ENCODE measurements at regions not wholly inside any gene's neighbourhood (a gene's known extent, or its start where the extent isn't known, plus 50 kb on each side); places are given as distances from the start of the nearest gene placed in this dataset.

GRCh38 chr3:152030320-152030719 is 156.9 kb downstream of the SUCNR1 start:
- Histone ChIP-seq H3K9ac (ENCODE audit: low read depth in 1 of 2, low read length in 2 of 2) (no peak overlapping the region), H3K27me3 (ENCODE audit: control insufficient read depth in 1 of 2, insufficient read depth in 2 of 2, low read length in 2 of 2) (no peaks in the 10 kb centered on the region), H3K9me3 (ENCODE audit: control insufficient read depth in 1 of 2, low read length in 2 of 2) (no peaks in the 10 kb centered on the region), H3K4me3 (ENCODE audit: low read depth in 1 of 2, low read length in 2 of 2) (no peak overlapping the region), H3K36me3 (ENCODE audit: control insufficient read depth in 1 of 2, insufficient read depth in 2 of 2, low read length in 2 of 2) (no peaks in the 10 kb centered on the region), H3K4me1 (ENCODE audit: control insufficient read depth in 1 of 2, insufficient read depth in 2 of 2, low read length in 2 of 2) (no peaks in the 10 kb centered on the region), H3K27ac (ENCODE audit: low read depth, low read length) (no peak overlapping the region)

GRCh38 chr3:152031321-152031720 is 157.9 kb downstream of the SUCNR1 start:
- Histone ChIP-seq H3K27ac (ENCODE audit: low read depth, low read length) (no peak overlapping the region), H3K9ac (ENCODE audit: low read depth in 1 of 2, low read length in 2 of 2) (no peak overlapping the region), H3K4me3 (ENCODE audit: low read depth in 1 of 2, low read length in 2 of 2) (no peak overlapping the region), H3K9me3 (ENCODE audit: control insufficient read depth in 1 of 2, low read length in 2 of 2) (peaks cover 1 to 5% of the 10 kb centered on the region in 2 donors), H3K36me3 (ENCODE audit: control insufficient read depth in 1 of 2, insufficient read depth in 2 of 2, low read length in 2 of 2) (no peaks in the 10 kb centered on the region), H3K27me3 (ENCODE audit: control insufficient read depth in 1 of 2, insufficient read depth in 2 of 2, low read length in 2 of 2) (no peaks in the 10 kb centered on the region), H3K4me1 (ENCODE audit: control insufficient read depth in 1 of 2, insufficient read depth in 2 of 2, low read length in 2 of 2) (no peaks in the 10 kb centered on the region)

- no peaks in the 10 kb centered on the region for H3K36me3 ChIP-seq (ENCODE audit: control insufficient read depth in 1 of 2, insufficient read depth in 2 of 2, low read length in 2 of 2)
- H3K27ac ChIP-seq (ENCODE audit: low read depth, low read length), result no peak overlapping the region
- no peaks in the 10 kb centered on the region for H3K27me3 ChIP-seq (ENCODE audit: control insufficient read depth in 1 of 2, insufficient read depth in 2 of 2, low read length in 2 of 2)
- peaks cover 3 to 5% of the 10 kb centered on the region in 2 donors for H3K9me3 ChIP-seq (ENCODE audit: control insufficient read depth in 1 of 2, low read length in 2 of 2)
- no peak overlapping the region for H3K9ac ChIP-seq (ENCODE audit: low read depth in 1 of 2, low read length in 2 of 2)
- H3K4me3 ChIP-seq (ENCODE audit: low read depth in 1 of 2, low read length in 2 of 2), result no peak overlapping the region
- H3K4me1 ChIP-seq (ENCODE audit: control insufficient read depth in 1 of 2, insufficient read depth in 2 of 2, low read length in 2 of 2), result no peaks in the 10 kb centered on the region
These were observed 163.9 kb downstream of the SUCNR1 start for GRCh38 chr3:152037297-152037696.

- Histone ChIP-seq H3K27me3 (ENCODE audit: control insufficient read depth in 1 of 2, insufficient read depth in 2 of 2, low read length in 2 of 2) (no peaks in the 10 kb centered on the region), H3K9me3 (ENCODE audit: control insufficient read depth in 1 of 2, low read length in 2 of 2) (peaks cover 3 to 5% of the 10 kb centered on the region in 2 donors)
These were observed 164.5 kb downstream of the SUCNR1 start for GRCh38 chr3:152037953-152038352.

GRCh38 chr3:152038490-152038889 is 165.0 kb downstream of the SUCNR1 start:
- no peaks in the 10 kb centered on the region for H3K27me3 ChIP-seq (ENCODE audit: control insufficient read depth in 1 of 2, insufficient read depth in 2 of 2, low read length in 2 of 2)
- peaks cover 3 to 5% of the 10 kb centered on the region in 2 donors for H3K9me3 ChIP-seq (ENCODE audit: control insufficient read depth in 1 of 2, low read length in 2 of 2)
- no peaks in the 10 kb centered on the region for H3K4me1 ChIP-seq (ENCODE audit: control insufficient read depth in 1 of 2, insufficient read depth in 2 of 2, low read length in 2 of 2)
- no peak overlapping the region for H3K9ac ChIP-seq (ENCODE audit: low read depth in 1 of 2, low read length in 2 of 2)
- no peak overlapping the region for H3K27ac ChIP-seq (ENCODE audit: low read depth, low read length)
- no peaks in the 10 kb centered on the region for H3K36me3 ChIP-seq (ENCODE audit: control insufficient read depth in 1 of 2, insufficient read depth in 2 of 2, low read length in 2 of 2)
- no peak overlapping the region for H3K4me3 ChIP-seq (ENCODE audit: low read depth in 1 of 2, low read length in 2 of 2)

More at GRCh38 chr3:152037953-152038352, 164.5 kb downstream of the SUCNR1 start:
- no peak overlapping the region for H3K9ac ChIP-seq (ENCODE audit: low read depth in 1 of 2, low read length in 2 of 2)
- H3K4me3 ChIP-seq (ENCODE audit: low read depth in 1 of 2, low read length in 2 of 2), result no peak overlapping the region
- no peak overlapping the region for H3K27ac ChIP-seq (ENCODE audit: low read depth, low read length)
- H3K4me1 ChIP-seq (ENCODE audit: control insufficient read depth in 1 of 2, insufficient read depth in 2 of 2, low read length in 2 of 2), result no peaks in the 10 kb centered on the region
- no peaks in the 10 kb centered on the region for H3K36me3 ChIP-seq (ENCODE audit: control insufficient read depth in 1 of 2, insufficient read depth in 2 of 2, low read length in 2 of 2)

- Histone ChIP-seq H3K4me1 (ENCODE audit: control insufficient read depth in 1 of 2, insufficient read depth in 2 of 2, low read length in 2 of 2) (no peaks in the 10 kb centered on the region), H3K27me3 (ENCODE audit: control insufficient read depth in 1 of 2, insufficient read depth in 2 of 2, low read length in 2 of 2) (no peaks in the 10 kb centered on the region), H3K36me3 (ENCODE audit: control insufficient read depth in 1 of 2, insufficient read depth in 2 of 2, low read length in 2 of 2) (no peaks in the 10 kb centered on the region), H3K4me3 (ENCODE audit: low read depth in 1 of 2, low read length in 2 of 2) (no peak overlapping the region), H3K27ac (ENCODE audit: low read depth, low read length) (no peak overlapping the region), H3K9ac (ENCODE audit: low read depth in 1 of 2, low read length in 2 of 2) (no peak overlapping the region), H3K9me3 (ENCODE audit: control insufficient read depth in 1 of 2, low read length in 2 of 2) (peaks cover 3 to 5% of the 10 kb centered on the region in 2 donors)
These were observed 166.4 kb downstream of the SUCNR1 start for GRCh38 chr3:152039887-152040286.

GRCh38 chr3:152040319-152040718 is 166.9 kb downstream of the SUCNR1 start:
- Histone ChIP-seq H3K9me3 (ENCODE audit: control insufficient read depth in 1 of 2, low read length in 2 of 2) (peaks cover 3 to 5% of the 10 kb centered on the region in 2 donors), H3K27me3 (ENCODE audit: control insufficient read depth in 1 of 2, insufficient read depth in 2 of 2, low read length in 2 of 2) (no peaks in the 10 kb centered on the region), H3K4me3 (ENCODE audit: low read depth in 1 of 2, low read length in 2 of 2) (no peak overlapping the region), H3K9ac (ENCODE audit: low read depth in 1 of 2, low read length in 2 of 2) (no peak overlapping the region), H3K36me3 (ENCODE audit: control insufficient read depth in 1 of 2, insufficient read depth in 2 of 2, low read length in 2 of 2) (no peaks in the 10 kb centered on the region), H3K4me1 (ENCODE audit: control insufficient read depth in 1 of 2, insufficient read depth in 2 of 2, low read length in 2 of 2) (no peaks in the 10 kb centered on the region), H3K27ac (ENCODE audit: low read depth, low read length) (no peak overlapping the region)

GRCh38 chr3:152043620-152044019 is 170.2 kb downstream of the SUCNR1 start:
- Histone ChIP-seq H3K4me1 (ENCODE audit: control insufficient read depth in 1 of 2, insufficient read depth in 2 of 2, low read length in 2 of 2) (no peaks in the 10 kb centered on the region), H3K9me3 (ENCODE audit: control insufficient read depth in 1 of 2, low read length in 2 of 2) (no peaks in the 10 kb centered on the region), H3K27ac (ENCODE audit: low read depth, low read length) (no peak overlapping the region), H3K36me3 (ENCODE audit: control insufficient read depth in 1 of 2, insufficient read depth in 2 of 2, low read length in 2 of 2) (no peaks in the 10 kb centered on the region), H3K9ac (ENCODE audit: low read depth in 1 of 2, low read length in 2 of 2) (no peak overlapping the region), H3K4me3 (ENCODE audit: low read depth in 1 of 2, low read length in 2 of 2) (no peak overlapping the region), H3K27me3 (ENCODE audit: control insufficient read depth in 1 of 2, insufficient read depth in 2 of 2, low read length in 2 of 2) (no peaks in the 10 kb centered on the region)

- no peak overlapping the region for H3K4me3 ChIP-seq (ENCODE audit: low read depth in 1 of 2, low read length in 2 of 2)
- peaks cover 0 to 2% of the 10 kb centered on the region in 2 donors for H3K4me1 ChIP-seq (ENCODE audit: control insufficient read depth in 1 of 2, insufficient read depth in 2 of 2, low read length in 2 of 2)
- no peaks in the 10 kb centered on the region for H3K36me3 ChIP-seq (ENCODE audit: control insufficient read depth in 1 of 2, insufficient read depth in 2 of 2, low read length in 2 of 2)
- H3K27ac ChIP-seq (ENCODE audit: low read depth, low read length), result no peak overlapping the region
- H3K9me3 ChIP-seq (ENCODE audit: control insufficient read depth in 1 of 2, low read length in 2 of 2), result no peaks in the 10 kb centered on the region
- H3K9ac ChIP-seq (ENCODE audit: low read depth in 1 of 2, low read length in 2 of 2), result no peak overlapping the region
- no peaks in the 10 kb centered on the region for H3K27me3 ChIP-seq (ENCODE audit: control insufficient read depth in 1 of 2, insufficient read depth in 2 of 2, low read length in 2 of 2)
These were observed 172.8 kb downstream of the SUCNR1 start for GRCh38 chr3:152046280-152046679.

GRCh38 chr3:152047465-152047864 is 174.0 kb downstream of the SUCNR1 start:
- no peaks in the 10 kb centered on the region for H3K36me3 ChIP-seq (ENCODE audit: control insufficient read depth in 1 of 2, insufficient read depth in 2 of 2, low read length in 2 of 2)
- H3K9ac ChIP-seq (ENCODE audit: low read depth in 1 of 2, low read length in 2 of 2), result no peak overlapping the region
- no peak overlapping the region for H3K4me3 ChIP-seq (ENCODE audit: low read depth in 1 of 2, low read length in 2 of 2)
- H3K27me3 ChIP-seq (ENCODE audit: control insufficient read depth in 1 of 2, insufficient read depth in 2 of 2, low read length in 2 of 2), result no peaks in the 10 kb centered on the region
- H3K4me1 ChIP-seq (ENCODE audit: control insufficient read depth in 1 of 2, insufficient read depth in 2 of 2, low read length in 2 of 2), result peaks cover 0 to 6% of the 10 kb centered on the region in 2 donors
- no peaks in the 10 kb centered on the region for H3K9me3 ChIP-seq (ENCODE audit: control insufficient read depth in 1 of 2, low read length in 2 of 2)
- H3K27ac ChIP-seq (ENCODE audit: low read depth, low read length), result no peak overlapping the region

- Histone ChIP-seq H3K9ac (ENCODE audit: low read depth in 1 of 2, low read length in 2 of 2) (no peak overlapping the region), H3K36me3 (ENCODE audit: control insufficient read depth in 1 of 2, insufficient read depth in 2 of 2, low read length in 2 of 2) (no peaks in the 10 kb centered on the region), H3K27me3 (ENCODE audit: control insufficient read depth in 1 of 2, insufficient read depth in 2 of 2, low read length in 2 of 2) (no peaks in the 10 kb centered on the region), H3K9me3 (ENCODE audit: control insufficient read depth in 1 of 2, low read length in 2 of 2) (no peaks in the 10 kb centered on the region), H3K27ac (ENCODE audit: low read depth, low read length) (no peak overlapping the region), H3K4me3 (ENCODE audit: low read depth in 1 of 2, low read length in 2 of 2) (no peak overlapping the region), H3K4me1 (ENCODE audit: control insufficient read depth in 1 of 2, insufficient read depth in 2 of 2, low read length in 2 of 2) (peaks cover 0 to 6% of the 10 kb centered on the region in 2 donors)
These were observed 175.4 kb downstream of the SUCNR1 start for GRCh38 chr3:152048831-152049230.

Data from duodenal mucosa (tissue), 2 donors.